HG02870 (cell line): ENCODE measurements at regions not wholly inside any gene's neighbourhood (a gene's known extent, or its start where the extent isn't known, plus 50 kb on each side); places are given as distances from the start of the nearest gene placed in this dataset.
"Not testable (repeated sequence)": the region's sequence is repeated elsewhere in the genome, so short reads cannot be mapped to it uniquely, and the experiment has no call there.

Experiments used
- ATAC-seq: cut with Tn5 transposase; IDR thresholded peaks from one replicate; pipeline ENCODE4 v1.9.1; 2021; ENCODE audit warnings: mild to moderate bottlenecking, moderate library complexity; ENCODE audit not compliant: unreplicated experiment

DNA sequence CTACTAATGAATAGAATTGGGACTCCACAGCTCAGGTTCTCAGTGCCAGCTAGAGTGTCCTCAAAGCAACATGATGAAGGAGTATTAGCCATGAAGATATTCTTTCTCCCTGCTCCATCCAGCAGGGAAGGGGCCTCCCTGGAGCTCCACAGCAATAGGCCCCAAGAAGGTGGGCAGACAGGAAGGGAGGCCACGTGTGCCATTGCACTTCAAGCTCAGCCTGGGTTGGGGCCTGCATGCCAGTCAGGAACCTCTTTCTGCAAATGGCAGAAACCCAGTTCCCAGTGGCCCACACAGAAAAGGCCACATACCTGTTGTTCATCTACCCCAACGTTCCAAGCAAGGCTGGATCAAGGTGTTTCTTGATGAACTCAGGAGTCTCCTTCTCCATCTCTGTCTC is 357.5 kb upstream of the SFSWAP start:
- ATAC-seq, result no peak

DNA sequence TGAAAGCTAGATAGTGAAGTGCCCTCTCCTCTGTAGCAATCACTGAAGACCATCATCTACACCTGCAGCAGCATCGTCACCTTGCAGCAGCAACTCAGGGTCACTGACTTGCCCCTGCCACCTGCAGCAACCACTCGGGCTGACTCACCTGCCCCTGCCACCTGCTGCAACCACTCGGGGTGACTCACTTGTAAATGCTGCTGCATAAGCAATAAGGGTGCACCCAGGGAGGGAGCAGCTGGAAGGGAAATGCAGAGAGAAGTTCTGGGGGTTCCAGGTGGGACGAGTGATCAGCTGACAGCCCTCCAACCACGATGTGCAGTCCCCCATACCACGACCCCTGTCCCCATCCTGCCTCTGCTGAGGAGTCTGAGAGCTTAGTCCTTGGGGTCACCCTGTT is 357.1 kb upstream of the SFSWAP start:
- no peak for ATAC-seq

DNA sequence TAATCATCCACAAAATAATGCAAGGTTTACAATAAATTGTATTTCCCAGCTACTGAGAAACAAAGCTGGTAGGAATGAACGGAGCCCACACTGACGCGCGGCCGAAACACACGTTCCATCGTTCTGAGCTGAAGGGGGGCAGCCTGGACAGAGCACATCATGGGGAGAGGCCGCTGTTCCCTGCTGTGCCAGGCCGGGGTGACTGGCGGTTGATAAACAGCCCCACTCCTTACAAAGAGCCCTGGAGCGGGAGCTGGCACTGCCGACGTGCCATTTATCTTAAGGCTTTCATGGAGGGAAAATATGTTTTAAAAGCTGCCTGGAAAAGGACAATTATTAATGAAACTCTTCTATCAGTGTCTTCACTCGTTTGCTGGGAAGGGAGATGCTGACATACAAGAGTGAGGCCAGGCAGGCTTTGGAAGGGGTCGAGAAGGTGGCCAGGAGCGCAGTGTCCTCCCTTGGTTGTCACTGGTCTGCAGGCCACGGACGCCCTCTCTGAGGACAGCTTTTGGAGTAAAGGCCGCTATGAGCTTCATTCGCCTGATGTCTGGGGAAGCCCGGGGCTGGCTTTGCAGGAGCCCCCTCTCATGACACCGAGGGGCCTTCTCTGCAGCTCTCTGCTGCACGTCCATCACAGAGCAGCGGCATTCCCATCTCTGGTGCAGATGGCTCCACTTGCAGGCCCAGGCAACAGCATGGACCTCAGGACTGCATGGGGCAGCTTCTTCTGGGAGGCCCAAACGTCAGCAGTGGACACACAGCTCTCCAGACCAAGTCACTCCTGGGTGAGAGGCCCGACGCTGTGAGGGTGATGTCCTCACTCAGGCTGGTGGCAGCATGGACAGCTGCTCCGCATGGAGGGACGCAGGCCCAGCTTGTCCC is 355.3 kb upstream of the SFSWAP start:
- ATAC-seq, result no peak

DNA sequence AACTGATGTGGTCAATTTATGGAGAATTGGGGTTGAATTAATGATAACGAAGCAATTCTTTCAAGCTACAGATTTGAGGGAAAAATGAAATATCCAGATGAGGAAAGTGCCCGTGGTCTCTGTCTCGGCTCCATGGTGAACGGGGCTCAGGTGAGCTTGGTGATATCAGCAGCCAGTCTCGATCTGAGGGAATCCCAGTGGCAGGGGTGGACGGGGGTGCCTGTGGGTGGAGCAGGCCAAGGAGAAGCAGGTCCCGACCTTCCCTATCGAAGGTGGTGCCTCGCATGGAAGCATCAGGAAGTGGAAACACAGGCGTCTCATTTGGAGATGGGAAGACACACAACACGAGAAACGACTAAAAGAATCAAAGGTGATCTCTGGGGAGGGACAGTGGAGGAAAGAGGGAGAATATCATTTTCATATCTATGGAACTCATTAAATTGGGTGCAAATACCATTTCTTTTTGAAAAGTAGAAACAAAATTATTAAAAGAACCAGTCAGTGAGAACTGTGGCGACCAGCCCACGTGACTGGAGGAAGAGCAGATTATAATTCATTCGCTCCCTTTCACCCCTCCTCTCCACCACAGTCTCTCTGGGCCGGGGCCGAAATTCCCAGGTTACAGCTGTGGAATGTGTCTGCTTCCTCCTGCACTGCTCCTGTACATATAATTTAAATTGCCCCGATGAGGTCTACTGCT is 354.3 kb upstream of the SFSWAP start:
- ATAC-seq, result no peak

DNA sequence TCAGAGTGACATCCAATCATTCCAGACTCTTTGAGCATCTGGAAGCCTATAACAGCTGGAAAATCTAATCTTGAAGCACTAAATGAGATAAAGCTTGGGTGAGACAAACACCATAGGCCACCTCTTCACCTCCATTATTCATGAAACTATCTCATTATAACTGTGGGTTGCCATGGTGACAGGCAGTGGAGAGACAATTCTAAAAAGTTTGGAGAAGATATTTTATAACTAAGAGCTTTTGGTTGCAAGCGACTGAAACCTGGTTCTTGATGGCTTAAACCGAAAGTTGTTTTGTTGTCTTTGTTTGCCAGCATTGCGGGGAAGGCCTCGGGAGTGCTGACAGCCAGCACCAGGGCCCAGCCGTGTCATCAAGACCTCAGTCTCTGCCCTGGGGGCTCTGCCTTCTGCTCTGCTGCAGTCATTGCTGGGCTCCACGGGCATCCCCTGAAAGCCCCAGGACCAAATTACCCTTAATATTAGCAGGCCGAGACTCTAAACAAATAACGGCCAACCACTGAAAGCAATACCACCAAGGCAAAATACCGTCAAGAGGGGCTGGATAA is 353.6 kb upstream of the SFSWAP start:
- no peak for ATAC-seq

DNA sequence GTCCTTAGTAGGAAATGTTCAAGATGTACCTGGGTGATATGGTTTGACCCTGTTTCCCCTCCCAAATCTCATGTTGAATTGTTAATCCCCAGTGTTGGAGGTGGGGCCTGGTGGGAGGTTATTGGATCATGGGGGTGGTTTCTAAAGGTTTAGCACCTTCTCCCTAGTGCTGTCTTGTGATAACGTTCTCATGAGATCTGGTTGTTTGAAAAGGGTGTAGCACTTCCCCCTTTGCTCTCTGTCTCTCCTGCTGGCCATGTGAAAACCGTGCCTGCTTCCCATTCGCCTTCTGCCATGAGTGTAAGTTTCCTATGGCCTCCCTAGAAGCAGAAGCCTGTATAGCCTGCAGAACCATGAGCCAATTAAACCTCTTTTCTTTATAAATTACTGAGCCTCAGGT is 353.0 kb upstream of the SFSWAP start:
- no peak for ATAC-seq

DNA sequence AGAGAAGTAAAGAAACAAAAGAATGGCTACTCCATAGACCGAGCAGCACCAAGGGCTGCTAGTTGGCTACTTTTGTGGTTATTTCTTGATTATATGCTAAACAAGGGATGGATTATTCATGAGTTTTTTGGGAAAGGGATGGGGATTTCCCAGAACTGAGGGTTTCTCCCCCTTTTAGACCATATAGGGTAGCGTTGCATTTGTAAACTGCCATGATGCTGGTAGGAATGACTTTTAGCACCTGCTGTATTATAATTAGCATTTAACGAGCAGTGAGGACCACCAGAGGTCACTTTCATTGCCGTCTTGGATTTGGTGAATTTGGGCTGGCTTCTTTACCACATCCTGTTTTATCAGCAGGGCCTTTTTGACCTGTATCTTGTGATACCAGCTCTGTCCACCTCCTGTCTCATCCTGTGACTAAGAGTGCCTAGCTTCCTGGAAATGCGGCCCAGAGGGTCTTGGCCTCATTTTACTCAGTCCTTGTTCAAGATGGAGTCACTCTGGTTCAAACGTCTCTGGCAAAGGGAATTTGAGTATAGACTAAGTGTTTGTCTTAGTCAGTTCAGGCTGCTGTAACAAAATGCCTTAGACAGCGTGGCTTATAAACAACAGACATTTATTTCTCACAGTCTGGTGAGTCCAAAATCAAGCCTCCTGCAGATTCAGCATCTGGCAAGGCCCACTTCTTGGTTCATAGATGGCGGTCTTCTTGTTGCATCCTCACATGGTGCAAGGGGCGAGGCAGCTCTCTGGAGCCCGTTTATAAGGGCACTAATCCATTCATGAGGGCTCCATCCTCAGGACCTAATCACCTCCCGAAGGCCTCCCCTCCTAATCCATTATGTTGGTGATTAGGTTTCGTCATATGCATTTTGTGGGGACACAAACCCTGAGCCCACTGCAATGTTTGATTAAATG is 348.3 kb upstream of the SFSWAP start:
- no peak for ATAC-seq

DNA sequence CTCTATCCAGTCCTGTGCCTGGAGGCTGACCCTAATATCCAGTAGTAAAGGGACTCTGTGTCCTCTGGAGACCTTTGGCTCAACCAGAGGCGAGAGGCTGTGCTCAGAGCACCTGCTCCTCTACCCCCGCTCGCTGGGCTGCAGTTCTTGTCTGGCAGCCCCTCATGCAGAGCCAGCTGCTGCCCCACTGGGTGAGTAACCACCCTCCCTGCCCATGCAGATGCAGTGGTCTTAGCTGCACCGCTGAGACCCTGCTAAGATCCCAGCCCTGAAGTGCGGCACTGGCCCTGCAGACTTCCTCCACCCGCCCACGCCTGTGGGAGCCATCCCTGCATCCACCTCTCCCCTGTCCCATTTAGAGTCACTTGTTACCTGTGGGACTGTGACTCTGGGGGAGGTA is 347.5 kb upstream of the SFSWAP start:
- no peak for ATAC-seq

DNA sequence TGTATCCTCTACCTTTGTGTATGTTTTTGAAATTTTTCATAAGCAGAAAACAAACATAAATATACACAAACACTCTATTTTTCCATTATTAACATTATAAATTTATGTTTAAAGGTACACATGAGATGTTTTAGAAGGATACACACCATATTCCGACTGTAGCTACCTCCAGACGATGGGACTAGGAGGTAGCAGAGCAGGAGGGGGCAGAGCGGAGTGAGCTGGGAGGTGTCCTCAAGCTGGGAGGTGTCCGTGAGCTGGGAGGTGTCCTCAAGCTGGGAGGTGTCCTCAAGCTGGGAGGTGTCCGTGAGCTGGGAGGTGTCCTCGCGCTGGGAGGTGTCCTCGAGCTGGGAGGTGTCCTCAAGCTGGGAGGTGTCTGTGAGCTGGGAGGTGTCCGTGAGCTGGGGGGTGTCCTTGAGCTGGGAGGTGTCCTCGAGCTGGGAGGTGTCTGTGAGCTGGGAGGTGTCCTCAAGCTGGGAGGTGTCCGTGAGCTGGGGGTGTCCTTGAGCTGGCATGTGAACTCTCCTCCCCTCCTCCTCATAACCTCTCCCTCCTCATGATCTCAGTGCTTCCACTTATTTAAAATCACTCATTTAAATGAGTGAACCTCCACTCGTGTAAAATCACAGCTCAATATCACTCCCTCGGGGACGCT is 346.9 kb upstream of the SFSWAP start:
- no peak for ATAC-seq

DNA sequence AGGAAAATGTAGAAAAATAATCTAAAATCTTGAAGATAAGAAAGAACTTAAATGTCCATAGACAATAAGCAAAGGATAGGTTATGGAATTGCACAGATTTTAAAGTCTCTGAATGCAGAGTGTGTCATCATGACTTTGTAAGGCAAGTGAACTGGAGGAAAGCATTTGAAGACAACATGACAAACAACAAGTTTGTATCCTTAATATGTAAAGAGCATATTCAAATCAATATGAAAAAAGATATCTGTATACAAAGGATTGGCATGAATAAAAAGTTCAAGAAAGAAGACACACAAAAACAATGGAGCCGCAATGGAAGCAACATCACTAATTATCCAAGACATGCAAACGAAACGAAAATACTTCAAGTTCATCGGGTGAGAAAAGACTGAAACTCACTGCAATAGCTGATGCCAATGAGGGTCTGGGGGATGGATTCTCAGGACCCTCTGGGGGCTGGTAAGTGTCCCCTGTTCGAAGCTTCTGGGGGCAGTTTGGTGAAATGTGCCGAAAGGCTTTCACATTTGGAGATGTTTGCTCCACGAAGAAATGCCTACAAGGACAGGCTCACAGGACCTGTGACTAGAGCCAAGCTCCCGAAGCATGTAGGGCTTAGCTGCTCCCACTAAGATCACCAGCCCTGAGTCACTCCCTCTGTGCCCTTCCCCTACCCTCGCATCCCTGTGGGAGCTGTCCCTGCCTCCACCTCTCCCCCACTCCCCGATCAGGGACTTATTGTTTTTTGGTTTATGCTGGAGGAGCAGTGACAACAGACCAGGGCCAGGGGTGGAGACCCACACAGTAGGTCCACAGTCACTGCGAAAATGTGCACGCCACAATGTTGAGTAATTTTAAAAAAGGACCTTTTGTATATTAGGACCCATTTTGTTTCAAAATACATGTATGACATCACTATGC is 345.7 kb upstream of the SFSWAP start:
- no peak for ATAC-seq

DNA sequence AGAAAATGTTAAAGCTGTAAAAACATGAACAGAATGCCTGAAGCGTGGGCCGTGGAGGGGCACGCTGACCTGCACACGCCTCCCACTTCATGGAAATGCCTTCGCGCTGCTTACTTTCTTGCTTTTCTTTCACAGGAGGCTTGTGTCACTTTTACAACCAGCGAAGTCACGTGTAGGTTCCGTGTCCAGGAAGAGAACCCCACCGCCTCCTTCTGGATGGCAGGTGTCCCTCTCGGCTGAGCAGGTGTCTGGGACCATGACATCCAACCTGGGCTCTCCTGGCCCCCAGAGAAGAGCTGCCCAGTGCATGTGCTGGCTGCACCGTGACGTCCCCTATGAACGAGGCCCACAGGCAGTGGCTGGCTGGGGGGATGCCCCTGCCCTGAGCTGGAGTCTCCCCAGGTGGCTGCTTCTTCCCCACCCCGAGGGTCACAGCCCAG is 345.0 kb upstream of the SFSWAP start:
- ATAC-seq, result no peak

DNA sequence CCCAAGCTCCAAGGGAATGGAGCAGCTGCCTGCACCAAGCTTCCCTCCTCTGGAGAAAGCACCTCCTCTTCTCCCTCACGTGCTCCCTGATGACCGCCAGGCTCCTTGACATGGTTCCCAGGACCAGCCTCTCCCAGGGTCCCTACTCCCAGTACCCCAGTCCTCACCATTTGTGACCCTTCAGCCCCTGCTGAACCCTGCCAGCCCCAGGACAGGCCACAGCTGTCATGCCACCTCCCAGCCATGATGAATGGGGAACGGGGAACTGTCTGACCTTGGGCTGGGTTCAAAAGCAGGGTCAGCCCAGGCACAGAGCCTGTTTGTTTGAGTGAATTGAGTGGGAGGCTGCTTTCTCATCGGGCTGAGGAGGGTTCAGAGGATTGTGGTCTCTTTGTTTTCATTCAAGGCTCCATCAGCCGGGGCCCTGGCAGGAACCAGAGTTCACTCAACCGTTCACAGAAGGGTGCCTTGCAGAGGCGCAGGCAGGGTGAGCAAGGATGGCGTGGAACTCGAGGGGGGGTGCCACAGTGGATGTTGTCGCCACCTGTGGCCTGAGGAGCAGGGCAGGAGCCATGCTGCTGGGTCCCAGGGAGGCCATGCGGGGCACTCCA is 344.5 kb upstream of the SFSWAP start:
- no peak for ATAC-seq

DNA sequence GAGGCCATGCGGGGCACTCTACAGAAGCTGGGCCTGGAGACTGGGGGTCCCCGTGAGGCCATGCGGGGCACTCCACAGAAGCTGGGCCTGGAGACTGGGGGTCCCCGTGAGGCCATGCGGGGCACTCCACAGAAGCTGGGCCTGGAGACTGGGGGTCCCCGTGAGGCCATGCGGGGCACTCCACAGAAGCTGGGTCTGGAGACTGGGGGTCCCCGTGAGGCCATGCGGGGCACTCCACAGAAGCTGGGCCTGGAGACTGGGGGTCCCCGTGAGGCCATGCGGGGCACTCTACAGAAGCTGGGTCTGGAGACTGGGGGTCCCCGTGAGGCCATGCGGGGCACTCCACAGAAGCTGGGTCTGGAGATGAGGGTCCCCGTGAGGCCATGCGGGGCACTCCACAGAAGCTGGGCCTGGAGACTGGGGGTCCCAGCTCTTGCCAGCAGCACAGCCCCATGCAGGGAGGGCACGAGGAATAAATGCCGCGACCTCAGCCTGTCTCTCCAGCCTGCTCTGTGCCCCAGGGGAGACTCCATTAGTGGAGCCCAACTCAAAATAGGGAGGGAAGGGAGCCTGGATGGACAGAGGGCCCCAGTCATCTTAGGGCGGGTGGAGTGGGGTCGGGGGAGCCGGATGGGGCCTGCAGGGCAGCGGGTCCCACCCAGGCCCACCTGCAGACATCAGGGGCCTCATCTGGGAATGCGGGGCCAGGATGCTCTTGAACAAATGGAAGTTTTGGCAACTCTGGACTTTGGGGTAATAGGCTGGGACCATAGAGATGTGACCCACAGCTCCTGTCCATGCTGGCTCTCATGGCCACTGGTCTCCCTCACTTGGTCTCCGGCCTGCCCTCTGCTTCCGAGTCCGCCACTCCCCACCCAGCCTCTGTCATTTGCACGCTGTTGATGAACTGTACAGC is 343.6 kb upstream of the SFSWAP start:
- ATAC-seq, result not testable (repeated sequence)

DNA sequence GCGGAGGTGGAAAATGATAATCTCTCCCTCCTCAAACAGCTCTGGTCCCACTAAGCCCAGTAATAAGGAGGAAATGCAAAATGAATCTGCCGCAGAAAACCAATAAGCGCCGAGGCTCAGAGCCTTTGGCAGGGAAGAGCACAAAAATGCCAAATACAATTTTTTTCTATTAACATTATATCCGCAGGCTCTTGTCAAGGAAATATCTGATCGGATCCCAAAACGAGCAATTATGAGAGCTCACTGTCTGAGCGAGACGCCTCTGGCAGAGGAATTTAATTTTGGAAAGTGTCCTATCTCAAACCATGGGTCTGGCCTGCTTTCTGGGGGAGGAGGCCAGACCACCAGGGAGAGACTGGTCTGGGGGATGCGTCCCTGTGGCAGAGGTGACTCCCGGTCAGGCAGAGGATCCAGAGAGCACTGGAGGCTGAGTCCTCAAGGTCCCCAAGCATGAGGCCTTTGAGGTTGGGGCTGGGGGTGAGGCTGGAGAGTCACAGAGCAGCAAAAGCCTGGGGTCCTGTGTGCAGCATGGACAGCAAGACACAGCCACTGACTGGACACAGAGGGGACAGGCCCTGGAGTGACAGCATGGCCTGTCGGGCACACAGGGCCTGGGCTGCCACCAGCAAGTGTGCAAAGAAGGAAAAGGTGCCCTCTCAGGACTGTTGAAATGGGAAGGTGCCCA is 342.8 kb upstream of the SFSWAP start:
- ATAC-seq, result no peak

DNA sequence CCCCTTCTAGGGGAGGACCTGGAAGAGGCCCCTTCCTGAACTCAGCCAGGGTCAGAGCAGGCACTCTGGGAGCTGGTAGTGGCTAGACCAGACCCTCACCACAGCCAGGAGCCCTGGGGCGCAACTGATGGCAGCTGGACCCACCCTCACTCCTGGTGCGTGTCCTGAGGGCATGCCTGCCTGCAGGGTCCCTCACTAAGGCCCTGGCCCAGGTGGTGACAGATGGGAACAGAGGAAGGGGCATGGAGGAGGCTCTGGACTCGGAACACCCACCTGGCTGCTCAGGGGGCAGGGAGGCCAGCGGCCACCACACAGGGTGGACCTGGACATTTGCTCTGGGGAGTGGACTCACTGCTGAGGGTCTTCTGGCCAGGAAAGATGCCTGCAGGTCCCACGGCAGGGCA is 342.2 kb upstream of the SFSWAP start:
- no peak for ATAC-seq

DNA sequence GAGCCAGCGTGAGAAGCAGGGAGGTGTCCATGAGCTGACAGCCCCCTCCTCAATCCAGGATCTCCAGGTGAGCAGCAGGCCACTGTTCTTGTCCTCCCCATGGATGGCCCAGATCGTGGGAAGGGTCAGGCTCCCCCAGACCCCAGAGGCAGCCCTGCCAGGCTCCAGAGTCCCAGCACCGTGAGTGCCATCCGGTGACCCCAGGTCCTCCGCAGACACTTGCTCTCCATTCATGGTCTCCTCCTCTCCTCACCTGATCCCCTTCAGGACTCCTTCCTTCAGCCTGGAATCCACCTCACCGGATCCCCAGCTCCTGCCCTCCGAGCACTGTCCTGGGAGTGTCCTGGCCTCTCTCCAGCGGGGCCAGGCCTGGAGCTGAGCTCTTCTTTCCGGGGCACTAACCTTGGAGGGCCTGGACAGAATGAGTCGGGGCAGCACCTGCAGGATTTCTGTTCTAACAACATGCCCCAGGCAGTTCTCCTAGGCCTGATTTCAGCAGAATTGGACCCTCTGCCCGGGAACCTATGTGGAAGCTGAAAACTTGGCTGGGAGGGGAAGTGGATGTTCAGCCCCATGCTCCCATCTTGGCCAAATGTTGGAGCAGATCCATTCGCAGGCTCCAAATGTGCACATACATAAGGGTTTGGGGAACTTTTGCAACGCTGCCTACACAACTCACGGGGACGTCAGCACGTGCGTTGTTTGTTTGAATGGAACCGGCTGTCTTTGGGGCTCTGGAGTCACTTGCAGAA is 341.6 kb upstream of the SFSWAP start:
- ATAC-seq, result no peak

DNA sequence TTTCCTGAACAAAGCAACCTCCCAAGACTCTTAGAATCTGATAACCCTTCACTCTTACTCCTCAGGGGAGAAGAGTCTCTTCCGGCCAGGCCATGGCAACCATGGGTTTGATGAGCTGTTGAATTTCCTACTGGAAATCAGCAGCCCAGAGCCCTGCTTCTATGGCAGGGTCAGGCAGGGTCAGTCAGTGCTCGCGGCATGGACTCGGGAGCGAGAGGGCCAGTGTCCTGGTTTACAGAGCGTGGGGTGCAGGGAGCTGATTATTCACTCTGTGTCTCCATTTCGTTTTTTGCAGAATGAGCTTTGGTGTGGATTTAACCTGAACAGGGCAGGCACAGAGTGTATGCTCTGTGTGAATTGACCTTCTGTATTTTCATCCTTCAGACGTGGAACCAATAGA is 340.6 kb upstream of the SFSWAP start:
- ATAC-seq, result no peak
